Esophagus muscularis mucosa (tissue), 4 donors: ENCODE measurements at regions not wholly inside any gene's neighbourhood (a gene's known extent, or its start where the extent isn't known, plus 50 kb on each side); places are given as distances from the start of the nearest gene placed in this dataset.

Source experiments
- CTCF ChIP-seq, 3 experiments: fragments of 200-600 bp in 2 of 3; fragments of 450-650 bp in 1 of 3; sonication (generic) in 2 of 3; IDR thresholded peaks; one replicate each; pipeline ENCODE4 v1.5.1; 2017 to 2019; ENCODE audit warnings: antibody characterized with exemption in 3 of 3, mild to moderate bottlenecking in 2 of 3, moderate library complexity in 1 of 3
- EP300 ChIP-seq: sonication (generic); formaldehyde crosslinking; IDR thresholded peaks from one replicate; pipeline ENCODE4 v1.6.1; 2017; ENCODE audit warnings: antibody characterized with exemption
- POLR2A ChIP-seq: fragments of 450-650 bp; IDR thresholded peaks from one replicate; pipeline ENCODE4 v1.6.1; 2017; ENCODE audit warnings: antibody characterized with exemption, moderate library complexity, mild to moderate bottlenecking, low read depth
- POLR2AphosphoS5 ChIP-seq, 2 donors: sonication (generic); formaldehyde crosslinking; IDR thresholded peaks; one replicate each; pipeline ENCODE4 v1.6.1; 2017; ENCODE audit warnings: antibody characterized with exemption in 2 of 2

DNA sequence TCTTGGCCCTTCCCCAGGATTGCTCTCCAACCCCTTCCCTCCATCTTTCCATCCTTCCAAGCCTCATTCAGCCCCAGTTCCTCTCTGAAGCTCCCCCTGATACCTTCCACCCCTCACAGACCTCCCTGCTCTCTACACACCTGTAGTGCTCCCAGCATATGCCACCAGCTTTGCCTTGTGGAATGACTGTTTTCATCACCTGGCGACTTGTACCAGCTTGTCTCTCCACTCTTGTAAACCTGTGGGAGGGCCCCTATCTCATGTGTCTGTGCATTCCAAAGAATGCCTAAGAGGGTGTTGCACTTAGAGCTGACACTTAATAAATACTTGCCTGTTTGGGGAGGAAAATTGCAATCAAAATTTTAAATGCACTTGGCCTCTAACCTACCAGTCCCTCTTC is 198.7 kb downstream of the BCL11A start:
- no peak for TF ChIP-seq CTCF (IDR thresholded peaks at IDR 0.05)
- TF ChIP-seq POLR2A, result no peak
- TF ChIP-seq POLR2AphosphoS5 (IDR thresholded peaks at IDR 0.05), result no peak
- no peak for TF ChIP-seq EP300
